Esophagus (tissue), 2 donors: ENCODE measurements at regions not wholly inside any gene's neighbourhood (a gene's known extent, or its start where the extent isn't known, plus 50 kb on each side); places are given as distances from the start of the nearest gene placed in this dataset.
"Not testable (repeated sequence)": the region's sequence is repeated elsewhere in the genome, so short reads cannot be mapped to it uniquely, and the experiment has no call there.

ENCODE experiments used
- H3K27ac ChIP-seq, 2 donors: one replicate each; pipeline ENCODE4 v1.5.1; 2013; ENCODE audit warnings: low read depth in 2 of 2, mild to moderate bottlenecking in 2 of 2, inconsistent platforms in 1 of 2, low read length in 1 of 2, moderate library complexity in 1 of 2
- H3K27me3 ChIP-seq, 2 donors: one replicate each; pipeline ENCODE4 v1.6.1; 2013; ENCODE audit warnings: low read length in 2 of 2, control low read depth in 1 of 2, mild to moderate bottlenecking in 1 of 2; ENCODE audit not compliant: insufficient read depth in 2 of 2, control insufficient read depth in 1 of 2
- H3K36me3 ChIP-seq, 2 donors: one replicate each; pipeline ENCODE4 v1.6.1; 2013; ENCODE audit warnings: low read length in 1 of 2; ENCODE audit not compliant: control insufficient read depth in 2 of 2, insufficient read depth in 2 of 2
- H3K4me1 ChIP-seq, 2 donors: one replicate each; pipeline ENCODE4 v1.6.1; 2013; ENCODE audit warnings: low read length in 1 of 2; ENCODE audit not compliant: control insufficient read depth in 2 of 2, insufficient read depth in 2 of 2
- H3K4me3 ChIP-seq, 2 donors: one replicate each; pipeline ENCODE4 v1.5.1; 2013; ENCODE audit warnings: low read length in 2 of 2, mild to moderate bottlenecking in 2 of 2, low read depth in 1 of 2, moderate library complexity in 1 of 2
- H3K9me3 ChIP-seq, 2 donors: one replicate each; pipeline ENCODE4 v1.6.1; 2013; ENCODE audit warnings: mild to moderate bottlenecking in 2 of 2, low read depth in 1 of 2, low read length in 1 of 2, moderate library complexity in 1 of 2; ENCODE audit not compliant: control insufficient read depth in 2 of 2, insufficient read depth in 1 of 2
- WGBS, 2 donors: extraction: QIAGEN DNeasy Blood & Tissue Kit; methylation state at CpG; one replicate each; pipeline ENCODE4 v1.1.7; 2013; 5-methylcytosine and 5-hydroxymethylcytosine counted together
- donor health status: healthy with polysubstance abuse.
- donor health status: Bipolar disorder and iron deficiency.

DNA sequence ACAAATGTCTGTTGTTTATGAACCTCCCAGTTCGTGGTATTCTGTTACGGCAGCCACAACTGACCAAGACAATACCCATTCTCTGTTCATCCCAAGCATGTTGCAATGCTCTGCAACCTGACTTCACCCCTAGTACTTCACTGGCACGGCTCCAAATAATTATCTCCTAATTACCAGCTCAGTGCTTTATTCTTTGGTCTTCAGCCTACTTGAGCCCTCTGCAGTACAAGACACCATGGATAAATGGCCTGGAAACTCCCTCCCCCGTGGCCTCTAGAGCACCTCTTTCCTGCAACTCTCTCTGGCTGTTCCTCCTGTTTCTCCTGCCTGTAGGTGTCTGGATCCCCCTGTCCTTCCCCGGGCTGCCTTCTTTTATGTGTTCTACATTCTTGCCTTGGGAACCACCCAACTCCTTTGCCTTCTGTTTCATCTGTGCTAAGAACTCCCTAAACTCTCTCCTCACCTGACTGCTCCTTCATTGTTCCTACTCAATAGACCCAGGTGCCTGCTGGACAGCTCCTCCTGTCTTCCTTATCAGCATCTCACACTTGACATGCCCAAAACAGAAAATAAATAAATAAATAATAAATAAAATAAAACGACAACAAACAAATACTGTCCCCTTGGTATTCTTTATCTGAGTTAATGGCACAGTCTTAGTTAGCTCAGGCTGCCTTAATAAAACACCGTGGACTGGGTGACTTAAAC, 200.4 kb upstream of the IPO5 start:
- 71 to 74% methylated on average over 7 of the region's 7 CpGs for WGBS, 2 donors

DNA sequence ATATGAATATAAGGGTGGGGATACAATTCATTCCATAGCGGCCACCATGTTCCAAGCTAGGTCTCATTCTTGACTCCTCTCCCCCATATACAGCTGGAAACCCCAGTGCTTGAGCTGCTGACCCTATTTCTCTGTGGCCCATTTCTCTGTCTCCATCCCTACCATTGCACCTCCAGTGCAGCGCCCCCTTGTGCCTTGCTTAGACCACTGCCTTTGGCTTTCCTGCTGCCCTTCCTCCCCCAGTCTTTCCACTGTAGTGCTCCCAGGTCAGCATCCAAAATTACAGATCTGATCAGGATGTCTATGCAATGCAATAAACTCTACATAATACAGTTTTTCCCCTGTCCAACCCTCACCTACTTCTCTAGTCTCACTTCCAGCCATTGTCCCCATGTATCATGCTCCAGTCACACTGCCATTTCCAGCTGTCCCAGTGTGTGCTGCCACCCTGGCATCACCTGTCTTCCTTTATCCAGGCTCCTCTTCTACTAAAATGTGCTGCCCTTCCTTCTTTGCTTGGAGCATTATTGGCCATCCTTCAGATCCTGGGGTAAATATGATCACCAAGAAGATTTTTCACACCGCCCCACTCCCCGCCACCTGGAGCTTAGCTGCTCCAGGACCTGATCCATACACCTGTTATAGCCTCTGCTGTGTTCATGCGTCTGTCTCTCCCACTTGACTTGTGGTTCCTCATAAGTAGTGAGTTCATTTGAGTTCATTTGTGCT, 199.4 kb upstream of the IPO5 start:
- no peaks in the 10 kb centered on the region for H3K36me3 ChIP-seq
- no peak overlapping the region for H3K4me3 ChIP-seq
- no peaks in the 10 kb centered on the region for H3K9me3 ChIP-seq
- H3K27me3 ChIP-seq: no peaks in the 10 kb centered on the region
- WGBS, 2 donors: 80% methylated on average over 5 of the region's 5 CpGs
- no peaks in the 10 kb centered on the region for H3K4me1 ChIP-seq
- H3K27ac ChIP-seq: no peak overlapping the region

More for the DNA sequence above, 200.4 kb upstream of the IPO5 start:
- Histone ChIP-seq H3K27ac (no peak overlapping the region), H3K36me3 (no peaks in the 10 kb centered on the region), H3K4me3 (no peak overlapping the region), H3K27me3 (no peaks in the 10 kb centered on the region), H3K4me1 (no peaks in the 10 kb centered on the region), H3K9me3 (no peaks in the 10 kb centered on the region)

DNA sequence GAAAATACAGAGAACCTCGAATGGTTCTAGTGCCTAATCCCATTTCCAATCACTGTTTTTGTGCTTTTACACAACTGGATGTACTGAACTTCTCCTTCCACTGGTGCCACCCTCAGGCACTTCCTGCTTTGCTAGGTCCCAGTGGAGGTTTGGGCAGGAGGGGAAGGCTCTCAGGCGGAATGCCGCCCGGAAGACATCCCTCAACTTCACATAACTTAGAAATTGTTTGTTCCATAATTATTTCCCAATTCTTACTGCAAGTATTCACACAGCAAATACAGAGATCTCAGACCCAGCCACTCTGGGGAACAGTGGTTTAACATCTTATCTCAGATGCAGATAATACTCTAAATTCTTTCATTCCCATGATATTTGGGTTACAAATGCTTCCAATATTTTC, 195.7 kb upstream of the IPO5 start:
- no peak overlapping the region for H3K27ac ChIP-seq
- 63 to 69% methylated on average over 4 of the region's 4 CpGs for WGBS, 2 donors

DNA sequence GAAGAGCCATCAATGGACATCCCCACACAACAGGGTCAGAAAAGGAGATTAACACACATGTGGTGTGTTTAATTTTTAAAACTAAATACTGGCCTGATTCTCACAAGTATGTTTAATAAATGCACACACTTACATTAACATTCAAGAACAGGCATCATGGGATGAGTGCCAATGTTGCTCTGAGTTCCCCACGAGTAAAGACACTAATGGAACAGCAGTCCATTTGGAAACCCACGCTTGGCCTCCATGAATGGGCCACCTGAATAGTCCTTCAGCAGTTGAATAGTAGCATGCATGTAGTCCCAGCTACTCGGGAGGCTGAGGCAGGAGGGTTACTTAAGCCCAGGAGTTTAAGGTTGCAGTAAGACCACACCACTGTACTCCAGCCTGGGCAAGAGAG, 195.2 kb upstream of the IPO5 start:
- Histone ChIP-seq H3K27me3 (no peaks in the 10 kb centered on the region), H3K9me3 (no peaks in the 10 kb centered on the region), H3K27ac (no peak overlapping the region), H3K4me1 (no peaks in the 10 kb centered on the region), H3K36me3 (no peaks in the 10 kb centered on the region), H3K4me3 (no peak overlapping the region)
- whole genome bisulfite sequencing, 2 donors: 41% methylated on average over 3 of the region's 3 CpGs

More for the DNA sequence above, 195.7 kb upstream of the IPO5 start:
- no peaks in the 10 kb centered on the region for H3K27me3 ChIP-seq
- no peaks in the 10 kb centered on the region for H3K4me1 ChIP-seq
- no peak overlapping the region for H3K4me3 ChIP-seq
- H3K36me3 ChIP-seq: no peaks in the 10 kb centered on the region
- H3K9me3 ChIP-seq: no peaks in the 10 kb centered on the region

GRCh38 chr13:97761796-97762540, 191.5 kb upstream of the IPO5 start:
- Histone ChIP-seq H3K9me3 (no peaks in the 10 kb centered on the region), H3K4me1 (no peaks in the 10 kb centered on the region), H3K4me3 (no peak overlapping the region), H3K27ac (no peak overlapping the region), H3K36me3 (no peaks in the 10 kb centered on the region), H3K27me3 (no peaks in the 10 kb centered on the region)
- WGBS, 2 donors: 49 to 55% methylated on average over 3 of the region's 3 CpGs

DNA sequence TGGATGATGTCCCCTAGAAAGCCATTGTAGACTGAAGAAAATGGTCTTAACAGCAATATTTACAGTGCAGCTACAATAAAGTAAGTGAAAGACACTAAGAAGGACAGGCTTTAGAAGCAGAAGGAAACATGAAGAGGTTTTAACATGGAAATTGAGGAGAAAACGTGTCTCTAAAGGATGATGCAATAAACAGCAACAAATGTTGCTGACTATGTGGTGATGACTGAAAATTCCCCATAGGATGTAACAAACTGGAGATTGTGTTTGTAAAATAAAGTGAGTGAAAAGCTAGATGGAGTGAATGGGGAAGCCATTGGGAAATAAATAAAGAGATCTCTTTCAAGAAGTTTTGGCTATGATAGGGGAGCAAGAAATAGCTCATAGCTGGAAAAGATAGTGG, 186.7 kb upstream of the IPO5 start:
- Histone ChIP-seq H3K27me3 (no peaks in the 10 kb centered on the region), H3K4me1 (no peaks in the 10 kb centered on the region), H3K9me3 (no peaks in the 10 kb centered on the region), H3K36me3 (no peaks in the 10 kb centered on the region), H3K4me3 (no peak overlapping the region), H3K27ac (no peak overlapping the region)
- WGBS, 2 donors: 51 to 55% methylated on average over 1 of the region's 1 CpG

DNA sequence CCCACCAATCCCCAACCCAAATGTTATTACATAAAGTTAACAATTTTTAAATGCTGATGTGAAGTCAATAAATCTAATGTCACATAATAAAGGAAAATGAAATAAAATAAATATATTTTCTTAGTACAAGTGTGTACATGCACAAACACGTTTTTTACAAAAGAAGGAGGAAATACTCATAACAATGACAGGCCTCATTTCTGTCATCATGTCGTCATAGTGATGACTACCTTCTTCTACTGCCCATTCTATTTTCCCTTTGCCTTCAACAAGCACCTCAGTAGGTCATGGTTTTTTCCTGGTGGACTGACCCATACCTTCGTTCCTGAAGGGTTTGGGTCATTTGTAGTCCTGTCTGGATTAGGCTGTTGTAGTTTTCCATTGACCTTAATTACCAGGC, 185.3 kb upstream of the IPO5 start:
- H3K4me3 ChIP-seq: no peak overlapping the region
- H3K9me3 ChIP-seq: no peaks in the 10 kb centered on the region
- no peaks in the 10 kb centered on the region for H3K4me1 ChIP-seq
- 45 to 60% methylated on average over 3 of the region's 3 CpGs for WGBS, 2 donors
- H3K36me3 ChIP-seq: no peaks in the 10 kb centered on the region
- H3K27ac ChIP-seq: no peak overlapping the region
- H3K27me3 ChIP-seq: no peaks in the 10 kb centered on the region

- not testable (repeated sequence) for H3K36me3 ChIP-seq, H3K9me3 ChIP-seq, H3K4me3 ChIP-seq, H3K4me1 ChIP-seq, H3K27ac ChIP-seq, H3K27me3 ChIP-seq
- 90 to 94% methylated on average over 5 of the region's 5 CpGs for WGBS, 2 donors
These were observed 183.2 kb upstream of the IPO5 start for GRCh38 chr13:97770231-97770630.

GRCh38 chr13:97772466-97772865, 181.0 kb upstream of the IPO5 start:
- not testable (repeated sequence) for H3K4me1 ChIP-seq, H3K9me3 ChIP-seq, H3K27ac ChIP-seq, H3K27me3 ChIP-seq, H3K36me3 ChIP-seq, H3K4me3 ChIP-seq
